ENCODE measurements at regions not wholly inside any gene's neighbourhood (a gene's known extent, or its start where the extent isn't known, plus 50 kb on each side); places are given as distances from the start of the nearest gene placed in this dataset.

DNA sequence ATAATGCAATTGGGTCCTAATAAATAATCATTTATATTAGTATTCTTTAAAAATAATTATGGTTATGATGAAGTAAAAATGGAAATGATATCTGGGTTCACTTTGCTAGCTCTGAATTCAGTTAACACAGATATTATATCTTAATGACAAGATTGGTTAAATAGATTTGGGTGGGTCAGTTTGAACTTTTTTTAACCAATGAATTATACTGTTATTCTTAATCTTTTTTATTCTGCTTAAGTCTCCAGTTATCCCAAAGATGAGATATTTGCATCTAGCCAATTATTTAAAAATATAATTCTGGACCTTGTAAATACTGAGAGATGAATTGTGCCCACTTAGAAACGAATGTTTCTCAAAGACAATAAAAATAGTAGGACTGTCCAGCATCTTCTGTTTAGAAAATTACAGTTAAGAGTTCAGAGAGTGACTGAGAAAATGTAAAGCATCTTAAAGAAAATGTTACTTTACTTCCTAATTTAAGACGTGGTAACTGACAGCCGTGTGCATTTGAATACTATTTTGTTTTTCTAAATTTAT is 345.2 kb downstream of the USP25 start:
- DNase-seq: no peak

- DNase-seq: no peak
These were observed 346.0 kb downstream of the USP25 start for GRCh38 chr21:16075649-16076282.

GRCh38 chr21:16076465-16076864 is 346.7 kb downstream of the USP25 start:
- DNase-seq: no peak

- DNase-seq: no peak
These were observed 348.6 kb downstream of the USP25 start for GRCh38 chr21:16078382-16078781.

- no peak for DNase-seq
These were observed 350.0 kb downstream of the USP25 start for GRCh38 chr21:16079830-16080229.

DNA sequence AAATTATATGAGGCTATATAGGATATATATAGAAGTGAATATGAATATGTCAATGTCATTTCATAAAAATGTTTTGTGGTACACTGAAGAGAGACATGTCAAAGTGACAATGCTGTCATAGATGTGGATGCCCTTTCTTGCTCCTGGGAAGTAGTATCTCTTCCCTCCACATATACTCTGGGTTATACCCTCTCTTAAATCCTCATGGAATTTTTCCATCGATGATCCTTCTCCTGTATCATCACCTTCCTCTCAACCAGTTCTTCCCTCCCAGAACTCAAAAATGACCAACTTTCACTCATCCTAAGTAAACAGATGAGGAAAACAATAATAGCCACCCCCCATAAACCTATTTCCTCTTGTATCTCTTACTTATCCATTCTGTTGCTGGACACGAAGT is 351.5 kb downstream of the USP25 start:
- no peak for DNase-seq

GRCh38 chr21:16082038-16082816 is 352.4 kb downstream of the USP25 start:
- DNase-seq: peak; percentile 67

GRCh38 chr21:16084776-16085364 is 355.1 kb downstream of the USP25 start:
- no peak for DNase-seq

GRCh38 chr21:16085421-16085820 is 355.6 kb downstream of the USP25 start:
- DNase-seq: no peak

DNA sequence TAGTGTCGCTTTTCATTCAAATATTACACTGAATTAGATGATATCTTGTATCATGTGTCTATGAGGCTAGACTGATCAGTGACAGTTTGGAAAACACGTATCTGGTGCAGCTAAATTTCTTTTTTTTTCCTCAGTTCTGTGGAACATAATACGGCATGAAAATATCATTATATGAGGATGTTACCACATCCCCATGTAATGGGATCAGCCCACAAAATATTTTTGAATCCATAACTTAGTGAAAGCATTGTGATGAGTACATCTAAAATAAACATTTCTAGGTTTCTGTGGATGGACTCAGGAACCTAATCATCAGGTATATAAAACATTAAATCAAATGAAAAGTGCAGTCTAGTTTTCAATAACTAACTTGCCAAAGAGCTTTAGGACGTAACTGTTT is 356.3 kb downstream of the USP25 start:
- no peak for DNase-seq

DNA sequence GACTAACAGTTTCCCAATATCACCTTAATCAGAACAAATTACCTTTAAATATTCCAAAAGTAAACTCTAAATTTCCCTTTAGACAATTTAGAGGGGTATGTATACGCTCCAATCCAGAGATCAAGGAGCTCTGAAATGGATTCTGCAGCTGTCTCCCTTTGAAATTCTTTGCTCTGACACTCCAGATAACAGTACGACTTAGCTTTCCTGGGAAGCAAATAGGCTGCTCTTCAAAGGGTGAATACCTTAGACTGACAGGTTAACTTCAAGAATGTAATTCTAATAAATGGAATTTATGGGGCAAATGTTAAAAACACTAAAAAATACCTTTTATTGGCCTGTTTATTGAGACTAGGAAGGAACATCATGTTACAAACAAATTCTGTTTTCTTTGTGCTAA is 357.2 kb downstream of the USP25 start:
- no peak for DNase-seq

DNA sequence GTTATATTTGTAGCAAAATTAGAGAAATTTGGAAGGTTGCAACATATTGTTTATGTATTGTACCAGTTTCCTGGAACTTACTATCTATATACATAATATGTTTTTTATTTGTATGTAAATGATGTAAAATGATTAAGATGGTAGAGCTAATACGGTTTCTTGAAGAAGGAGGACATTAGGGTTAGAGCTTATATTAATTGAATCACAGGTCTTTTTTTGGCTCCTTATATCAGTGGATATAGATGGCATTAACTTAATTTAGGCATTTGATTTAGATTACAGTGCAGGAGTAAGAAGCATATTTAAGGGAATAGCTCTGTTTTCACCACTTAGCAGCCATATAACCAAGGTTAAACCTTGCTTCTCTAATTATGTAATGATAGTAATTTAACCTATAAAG is 357.7 kb downstream of the USP25 start:
- no peak for DNase-seq

DNA sequence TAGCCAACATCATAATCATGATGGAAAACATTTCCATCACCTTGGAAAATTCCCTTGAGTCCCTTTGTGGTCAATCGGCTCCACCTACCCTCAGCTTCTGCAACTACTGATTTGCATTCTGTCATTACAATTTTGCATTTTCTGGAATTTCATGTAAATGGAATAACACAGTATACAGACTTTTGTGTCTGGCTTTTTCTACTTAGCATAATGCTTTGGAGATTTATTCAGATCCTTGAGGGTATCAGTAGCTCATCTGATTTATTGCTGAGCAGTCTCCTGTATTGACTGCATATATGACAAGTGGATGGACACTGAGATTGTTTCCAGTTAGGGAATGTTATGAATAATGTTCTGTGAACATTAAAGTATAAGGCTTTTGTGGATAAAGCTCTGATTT is 358.3 kb downstream of the USP25 start:
- no peak for DNase-seq

- no peak for DNase-seq
These were observed 365.2 kb downstream of the USP25 start for GRCh38 chr21:16095005-16095404.

DNA sequence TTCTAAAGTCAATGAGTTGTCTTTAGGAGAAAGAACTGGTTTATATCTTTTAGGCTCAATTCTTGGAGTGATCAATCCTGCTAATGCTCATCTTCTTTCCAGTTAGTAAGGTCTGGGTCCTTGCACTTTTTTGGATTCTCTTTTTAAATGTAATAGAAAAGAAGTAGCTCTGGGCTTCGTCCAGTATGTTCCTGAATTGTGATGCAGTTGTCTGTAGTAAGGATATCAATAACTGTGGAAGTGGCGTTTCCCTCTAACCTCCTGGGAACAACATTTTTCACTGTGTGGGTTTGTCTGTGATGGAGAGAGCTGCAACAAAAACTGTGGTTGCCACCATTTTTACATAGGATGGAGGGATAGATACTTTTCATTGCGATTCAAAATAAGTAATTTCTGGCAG is 367.2 kb downstream of the USP25 start:
- DNase-seq: no peak

DNA sequence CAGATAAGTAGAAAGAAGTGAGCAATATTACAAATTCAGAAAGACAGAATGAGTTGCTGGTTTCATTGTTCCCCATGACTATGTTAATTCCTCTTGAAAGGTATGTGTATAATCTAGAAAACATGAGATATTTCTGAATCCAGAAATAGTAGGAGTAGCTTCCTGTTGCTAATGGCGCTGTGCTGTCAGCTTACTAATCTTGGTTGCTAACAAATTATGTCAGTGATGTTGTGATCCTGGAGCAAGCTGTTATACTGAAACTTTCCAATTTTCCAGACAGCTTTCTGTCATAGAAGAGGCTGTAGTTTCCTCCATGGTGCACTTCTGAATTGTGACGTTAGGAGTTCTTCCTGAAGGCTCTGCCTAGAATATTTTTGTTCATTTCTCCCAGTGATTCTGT is 372.3 kb downstream of the USP25 start:
- DNase-seq: no peak

- no peak for DNase-seq
These were observed 378.8 kb downstream of the USP25 start for GRCh38 chr21:16108561-16109075.

DNA sequence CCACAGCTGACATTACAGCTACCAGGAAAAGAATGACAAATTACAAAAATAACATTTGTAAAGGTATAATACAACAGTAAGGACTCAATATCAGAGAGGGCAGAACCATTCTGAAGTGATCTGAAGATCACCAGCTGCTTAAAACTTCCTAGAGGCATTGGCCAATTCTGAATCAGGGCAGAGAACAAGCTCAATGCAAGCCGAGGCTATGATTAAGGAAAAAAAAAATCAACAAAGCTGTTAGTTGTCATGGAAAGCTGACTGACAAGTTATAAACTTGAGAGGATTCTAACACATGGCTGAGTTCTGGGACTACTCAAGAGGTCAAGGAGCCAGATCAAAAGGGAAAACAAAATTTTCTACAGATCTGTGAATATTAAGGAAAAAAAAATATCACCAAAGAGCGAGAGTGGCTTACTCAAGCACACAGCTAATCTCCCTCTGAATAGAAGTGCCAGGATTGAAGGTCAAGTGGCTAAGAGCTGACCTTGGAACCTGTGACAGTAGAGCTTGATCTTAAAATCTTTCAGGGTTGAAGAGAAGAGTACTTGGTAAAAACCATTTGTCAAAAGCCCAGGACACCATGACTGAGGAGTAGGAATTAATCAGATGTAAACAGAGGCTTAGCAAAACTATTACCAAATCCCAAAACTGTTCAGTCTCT is 383.4 kb downstream of the USP25 start:
- DNase-seq: no peak

DNA sequence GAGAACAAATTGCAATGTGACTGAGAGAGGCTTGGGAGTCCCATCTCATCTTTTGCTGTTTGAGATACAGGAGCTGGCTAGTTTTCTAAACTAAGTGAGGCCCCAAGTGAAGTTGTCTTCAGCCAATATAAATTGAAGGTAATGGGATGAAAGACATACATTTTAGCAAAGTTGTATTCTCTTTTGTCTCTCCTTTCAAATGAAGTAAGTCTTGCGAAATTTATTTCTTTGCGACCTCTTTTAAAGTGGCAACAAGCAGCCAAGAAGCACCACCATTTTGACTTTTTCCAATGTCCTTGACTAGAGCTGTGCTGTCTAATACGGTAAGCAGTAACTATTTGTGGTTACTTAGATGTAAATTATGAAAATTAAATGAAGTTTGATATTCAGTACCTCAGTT is 385.7 kb downstream of the USP25 start:
- DNase-seq: no peak

- DNase-seq: no peak
These were observed 386.3 kb downstream of the USP25 start for GRCh38 chr21:16116069-16116468.

GRCh38 chr21:16116798-16117197 is 387.0 kb downstream of the USP25 start:
- no peak for DNase-seq

DNA sequence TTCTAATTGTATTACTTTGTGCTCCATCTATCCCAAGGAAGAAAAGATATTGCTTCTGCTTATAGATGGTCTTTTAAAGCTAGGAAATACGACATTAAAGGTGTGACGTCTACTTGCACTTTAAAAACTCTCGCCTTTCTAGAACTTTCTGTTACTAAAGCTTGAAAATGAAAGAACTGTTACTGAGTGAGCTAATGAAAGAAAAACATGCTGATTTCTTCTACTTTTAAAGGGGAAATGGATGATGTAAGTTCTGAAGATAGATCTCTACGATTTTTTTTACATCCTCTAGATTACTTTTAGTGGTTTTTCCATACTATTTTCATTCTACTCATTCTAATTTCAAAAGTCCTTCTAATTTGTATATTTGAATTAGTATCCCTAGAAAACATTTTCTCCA is 387.5 kb downstream of the USP25 start:
- no peak for DNase-seq

DNA sequence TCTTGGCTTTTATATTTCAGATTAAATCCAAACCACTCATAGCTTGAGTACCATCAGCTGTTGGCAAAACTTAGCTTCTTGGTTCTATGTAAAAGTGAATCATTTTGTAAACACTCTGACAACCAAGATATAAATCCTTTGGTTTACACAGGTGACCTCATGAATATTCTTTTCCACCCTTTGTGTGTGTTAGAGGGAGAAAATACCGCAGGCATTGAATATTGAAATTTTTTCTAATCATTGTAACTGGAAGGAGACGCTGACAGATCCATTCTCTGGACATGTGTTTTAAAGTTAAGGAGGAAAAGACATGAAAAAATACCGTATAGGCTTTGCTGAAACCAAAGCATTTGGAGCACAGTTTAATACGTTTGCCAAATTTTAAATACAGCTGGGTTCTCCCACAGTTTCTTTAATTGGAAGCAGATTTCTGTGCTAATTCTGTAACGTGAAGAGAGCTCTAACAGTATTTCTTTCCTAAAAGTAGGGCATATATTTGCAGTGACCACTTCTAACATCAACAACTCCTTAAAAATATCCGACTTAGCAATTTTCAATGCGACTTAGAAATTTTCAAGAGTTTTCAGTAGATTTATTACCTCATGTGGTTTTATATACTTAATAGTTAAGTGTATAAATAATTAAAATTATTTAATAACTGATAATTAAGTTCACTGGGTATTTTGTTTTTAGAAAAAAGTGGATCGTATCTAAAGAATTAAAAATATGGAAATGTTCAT is 388.2 kb downstream of the USP25 start:
- DNase-seq: no peak
